Stimulated activated naive CD8-positive, alpha-beta T cell treated with anti-CD3 and anti-CD28 coated beads, Interleukin-15, Interleukin-2, amounts not matched to agents 100 U/mL and 50 U/mL, for 24 hours (primary cell): ENCODE measurements at regions not wholly inside any gene's neighbourhood (a gene's known extent, or its start where the extent isn't known, plus 50 kb on each side); places are given as distances from the start of the nearest gene placed in this dataset.
"Not testable (repeated sequence)": the region's sequence is repeated elsewhere in the genome, so short reads cannot be mapped to it uniquely, and the experiment has no call there.

Source experiments
- ATAC-seq: fragments of 150-1000 bp; cut with Tn5 transposase; one replicate; pipeline ENCODE4 v1.10.0; 2021
- DNase-seq: peaks from one replicate; pipeline ENCODE4 v3.0.0; 2021

- no peak for ATAC-seq
- DNase-seq: no peak
Measured at GRCh38 chr5:94025788-94026473, 284.5 kb upstream of the POU5F2 start.

DNA sequence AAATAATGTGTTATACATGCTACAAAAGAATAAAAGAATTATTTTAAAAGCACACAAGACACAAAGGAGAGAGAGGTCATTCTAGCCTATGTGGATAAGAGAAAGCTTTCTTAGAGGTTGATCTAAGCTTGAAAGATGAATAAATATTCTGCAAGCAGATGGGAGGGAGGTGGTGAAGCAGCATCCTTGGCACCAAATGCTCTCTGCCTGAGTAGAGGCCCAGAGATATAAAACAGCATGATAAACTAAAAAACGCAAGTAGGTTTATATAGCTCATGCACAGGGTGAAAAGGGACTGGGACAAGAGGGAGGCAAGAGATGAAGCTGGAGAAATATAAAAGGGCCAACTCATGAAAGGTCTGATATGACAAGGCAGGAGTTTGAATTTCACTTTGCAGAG, 283.2 kb upstream of the POU5F2 start:
- no peak for ATAC-seq

GRCh38 chr5:94024101-94024500, 282.7 kb upstream of the POU5F2 start:
- DNase-seq (no peak), ATAC-seq (no peak)

More for the DNA sequence above, 283.2 kb upstream of the POU5F2 start:
- DNase-seq: no peak

DNA sequence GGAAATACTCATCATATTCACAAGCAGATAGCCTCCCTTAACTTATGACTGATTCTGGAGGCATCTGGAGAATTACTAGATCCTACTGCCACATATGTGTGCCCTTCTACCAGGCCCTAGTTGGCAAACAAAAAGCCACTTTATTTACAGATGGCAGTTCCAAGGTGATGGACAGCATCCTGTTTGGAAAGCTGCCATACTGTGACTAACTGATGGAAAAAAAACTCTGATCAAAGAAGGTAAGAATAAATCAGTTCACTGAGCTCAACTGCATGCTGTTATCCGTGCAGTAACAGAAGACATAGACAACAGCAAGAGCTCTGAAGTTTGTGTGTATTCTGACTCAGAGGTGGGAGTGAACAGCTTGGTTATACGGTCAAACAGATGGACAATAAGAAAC, 279.8 kb upstream of the POU5F2 start:
- no peak for DNase-seq
- ATAC-seq: no peak

GRCh38 chr5:94017579-94017978, 276.2 kb upstream of the POU5F2 start:
- ATAC-seq (no peak), DNase-seq (no peak)

DNA sequence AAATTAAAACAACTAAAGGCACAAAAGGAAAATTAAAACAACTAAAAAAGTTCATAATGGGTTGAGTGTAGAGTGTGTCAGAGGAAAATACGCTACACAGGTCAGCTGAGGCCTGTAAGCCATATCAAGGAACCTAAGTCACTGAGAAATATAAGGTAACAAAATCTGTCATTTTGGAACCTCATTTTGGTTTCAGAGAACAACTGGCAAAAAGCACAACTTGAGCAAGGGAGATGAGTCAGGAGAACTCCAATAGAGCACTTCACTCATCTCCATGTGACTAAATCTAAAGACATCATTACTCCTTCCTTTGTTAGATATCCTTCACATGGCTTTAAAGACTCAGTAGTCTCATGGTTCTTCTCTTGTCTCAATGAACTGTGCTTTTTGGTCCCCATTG, 269.4 kb upstream of the POU5F2 start:
- no peak for DNase-seq
- ATAC-seq: no peak

DNA sequence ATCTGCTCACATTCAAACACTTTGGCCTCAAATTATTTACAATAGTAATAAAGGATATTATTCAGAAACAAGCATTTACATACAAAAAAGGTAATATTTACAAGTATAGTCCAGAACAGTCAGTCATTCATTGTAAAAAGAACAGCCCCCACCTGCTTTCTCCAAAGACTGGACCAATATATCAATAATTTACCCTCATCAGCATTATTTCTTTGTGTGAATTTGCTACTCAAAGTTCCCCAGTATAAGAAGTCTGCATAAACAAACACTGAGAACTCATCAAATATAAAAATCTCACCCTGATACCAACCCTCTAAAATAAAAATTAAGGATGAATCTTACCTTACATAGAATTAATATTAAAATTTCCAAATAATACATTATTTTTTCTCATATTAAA, 267.8 kb upstream of the POU5F2 start:
- no peak for ATAC-seq
- DNase-seq: no peak

DNA sequence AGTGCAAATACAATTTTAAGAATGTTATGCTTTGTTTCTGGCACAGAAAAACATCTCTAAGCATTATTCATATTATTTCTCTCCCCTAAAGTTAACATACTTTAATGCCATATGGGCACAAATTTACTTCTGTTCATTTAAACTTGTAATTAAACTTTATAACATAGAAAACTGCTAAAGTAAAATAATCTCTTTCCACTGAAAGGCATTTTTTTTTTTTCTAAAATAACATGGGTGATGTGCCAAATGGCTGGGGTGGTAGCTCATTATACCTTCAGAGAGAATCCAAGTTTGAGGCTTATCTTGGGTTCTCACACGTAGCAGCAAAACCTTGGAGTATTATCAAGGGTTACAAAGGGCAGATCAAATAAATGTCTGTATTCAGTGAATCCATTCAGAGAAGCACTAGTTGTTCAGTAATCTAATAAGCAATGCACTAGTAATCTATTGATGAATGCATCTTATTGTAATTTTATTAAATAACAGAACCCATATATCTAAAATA, 257.6 kb upstream of the POU5F2 start:
- no peak for ATAC-seq
- no peak for DNase-seq

GRCh38 chr5:93997562-93997961, 256.2 kb upstream of the POU5F2 start:
- no peak for ATAC-seq
- no peak for DNase-seq

- DNase-seq (no peak), ATAC-seq (no peak)
Measured at GRCh38 chr5:93995126-93995621, 253.8 kb upstream of the POU5F2 start.

DNA sequence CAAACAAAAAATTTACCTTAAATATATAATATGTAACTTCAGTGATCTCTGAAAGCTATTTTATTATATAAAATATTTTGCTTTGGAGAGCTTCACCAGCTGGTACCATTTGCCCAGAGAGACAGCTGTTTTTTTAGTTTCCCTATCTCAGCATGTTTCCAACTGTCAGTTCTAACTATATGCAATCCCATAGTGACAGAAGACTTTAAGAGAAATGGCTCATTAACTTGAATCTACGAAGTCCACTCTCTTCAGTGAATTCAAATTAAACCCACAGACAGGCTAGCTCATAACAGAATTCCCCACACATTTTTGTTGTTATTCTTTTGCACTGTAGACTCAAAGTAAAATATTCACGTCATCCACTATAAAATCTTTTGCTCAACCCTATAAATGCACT, 251.8 kb upstream of the POU5F2 start:
- no peak for ATAC-seq

DNA sequence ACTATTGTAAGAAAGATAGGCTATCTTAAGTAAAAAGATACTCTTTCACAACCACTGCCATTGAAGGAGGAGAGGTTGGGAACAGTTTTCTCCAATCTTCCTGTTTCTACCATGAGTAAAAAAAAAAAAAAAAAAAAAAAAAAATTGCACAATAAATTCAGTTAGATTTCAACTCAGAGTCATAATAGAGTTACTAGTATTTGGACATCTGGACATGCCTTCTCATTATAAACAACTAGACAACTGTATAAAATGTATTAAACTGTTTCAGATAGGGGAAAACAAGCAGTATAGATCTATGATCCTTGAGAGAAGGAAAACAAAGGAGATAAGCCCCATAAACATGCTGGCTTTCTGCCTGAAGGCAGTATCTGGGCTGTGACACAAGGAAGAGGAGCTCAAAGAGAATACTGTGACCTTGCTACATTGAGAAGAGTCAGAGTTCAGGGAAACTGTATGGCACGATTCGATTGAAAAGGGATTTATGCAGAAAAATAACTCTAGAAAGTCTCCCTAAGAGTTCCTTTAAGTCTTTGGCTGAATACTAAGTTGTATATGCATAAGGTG, 249.2 kb upstream of the POU5F2 start:
- ATAC-seq: no peak

More for the DNA sequence above, 251.8 kb upstream of the POU5F2 start:
- DNase-seq: no peak

DNA sequence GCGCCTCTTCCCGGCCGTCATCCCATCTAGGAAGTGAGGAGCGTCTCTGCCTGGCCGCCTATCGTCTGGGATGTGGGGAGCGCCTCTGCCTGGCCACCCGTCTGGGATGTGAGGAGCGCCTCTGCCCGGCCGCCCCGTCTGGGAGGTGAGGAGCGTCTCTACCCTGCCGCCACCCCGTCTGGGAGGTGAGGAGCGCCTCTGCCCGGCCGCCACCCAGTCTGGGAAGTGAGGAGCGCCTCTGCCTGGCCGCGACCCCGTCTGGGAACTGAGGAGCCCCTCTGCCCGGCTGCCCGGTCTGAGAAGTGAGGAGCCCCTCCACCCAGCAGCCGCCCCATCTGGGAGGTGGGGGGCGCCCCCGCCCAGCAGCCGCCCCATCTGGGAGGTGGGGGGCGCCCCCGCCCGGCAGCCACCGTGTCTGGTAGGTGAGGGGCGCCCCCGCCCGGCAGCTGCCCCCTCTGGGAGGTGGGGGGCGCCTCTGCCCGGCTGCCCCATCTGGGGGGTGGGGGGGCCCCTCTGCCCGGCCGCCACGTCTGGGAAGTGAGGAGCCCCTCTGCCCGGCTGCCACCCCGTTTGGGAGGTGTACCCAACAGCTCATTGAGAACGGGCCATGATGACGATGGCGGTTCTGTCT, 244.7 kb upstream of the POU5F2 start:
- ATAC-seq, DNase-seq: not testable (repeated sequence)

More for the DNA sequence above, 249.2 kb upstream of the POU5F2 start:
- DNase-seq: no peak

- ATAC-seq: no peak
- no peak for DNase-seq
Measured at GRCh38 chr5:93978222-93978621, 236.8 kb upstream of the POU5F2 start.

GRCh38 chr5:93967923-93968322, 226.5 kb upstream of the POU5F2 start:
- DNase-seq (no peak), ATAC-seq (no peak)

GRCh38 chr5:93964421-93964820, 223.0 kb upstream of the POU5F2 start:
- no peak for ATAC-seq
- DNase-seq: no peak

DNA sequence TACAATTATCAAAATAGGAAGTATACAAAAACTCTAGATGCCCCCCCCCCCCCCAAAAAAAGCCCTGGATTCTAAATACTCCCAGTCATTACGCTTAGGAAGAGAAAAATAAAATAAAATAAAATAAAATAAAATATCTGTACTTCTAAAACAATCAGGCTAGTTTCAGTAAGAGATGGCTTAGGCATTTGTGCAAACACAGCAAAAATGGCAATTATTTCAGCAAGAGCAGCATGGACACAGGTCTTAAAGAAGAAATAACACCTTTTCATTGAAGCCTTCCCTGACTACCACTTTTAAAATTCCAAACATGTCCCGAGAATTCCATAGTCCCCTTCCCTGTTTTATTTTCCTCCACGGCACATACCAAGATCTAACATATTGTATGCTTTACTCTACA, 218.6 kb upstream of the POU5F2 start:
- ATAC-seq (no peak), DNase-seq (no peak)

GRCh38 chr5:93956006-93956405, 214.6 kb upstream of the POU5F2 start:
- DNase-seq: no peak

GRCh38 chr5:93954421-93955069, 213.1 kb upstream of the POU5F2 start:
- DNase-seq (no peak), ATAC-seq (no peak)

More at GRCh38 chr5:93956006-93956405, 214.6 kb upstream of the POU5F2 start:
- ATAC-seq: no peak

DNA sequence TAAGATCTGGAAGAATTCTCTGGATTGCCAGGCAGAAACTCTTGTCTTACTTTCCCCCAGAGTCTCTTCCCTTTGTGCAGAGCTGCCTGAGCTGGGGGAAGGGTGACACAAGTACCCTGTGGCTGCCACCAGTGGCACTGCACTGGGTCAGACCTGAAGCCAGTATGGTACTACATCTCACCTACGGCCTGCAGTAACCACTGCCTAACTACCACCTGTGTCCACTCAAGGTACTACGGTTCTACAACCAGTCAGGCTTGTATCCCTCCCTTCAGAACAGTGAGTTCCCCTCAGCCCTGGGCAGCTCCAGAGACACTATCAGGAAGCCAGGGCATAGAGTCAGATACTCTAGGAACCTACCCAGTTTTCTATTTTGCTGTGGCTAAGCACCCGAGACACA, 212.0 kb upstream of the POU5F2 start:
- DNase-seq (no peak), ATAC-seq (no peak)

- ATAC-seq: no peak
- no peak for DNase-seq
Measured at GRCh38 chr5:93941897-93942296, 200.5 kb upstream of the POU5F2 start.

DNA sequence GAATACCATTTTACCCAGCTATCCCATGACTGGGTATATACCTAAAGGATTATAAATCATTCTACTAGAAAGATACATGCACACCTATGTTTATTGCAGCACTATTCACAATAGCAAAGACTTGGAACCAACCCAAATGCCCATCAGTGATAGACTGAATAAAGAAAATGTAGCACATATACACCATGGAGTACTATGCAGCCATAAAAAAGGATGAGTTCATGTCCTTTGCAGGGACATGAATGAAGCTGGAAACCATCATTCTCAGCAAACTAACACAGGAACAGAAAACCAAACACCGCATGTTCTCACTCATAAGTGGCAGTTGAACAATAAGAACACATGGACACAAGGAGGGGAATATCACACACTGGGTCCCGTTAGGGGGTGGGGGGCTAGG, 191.9 kb upstream of the POU5F2 start:
- not testable (repeated sequence) for ATAC-seq, DNase-seq

DNA sequence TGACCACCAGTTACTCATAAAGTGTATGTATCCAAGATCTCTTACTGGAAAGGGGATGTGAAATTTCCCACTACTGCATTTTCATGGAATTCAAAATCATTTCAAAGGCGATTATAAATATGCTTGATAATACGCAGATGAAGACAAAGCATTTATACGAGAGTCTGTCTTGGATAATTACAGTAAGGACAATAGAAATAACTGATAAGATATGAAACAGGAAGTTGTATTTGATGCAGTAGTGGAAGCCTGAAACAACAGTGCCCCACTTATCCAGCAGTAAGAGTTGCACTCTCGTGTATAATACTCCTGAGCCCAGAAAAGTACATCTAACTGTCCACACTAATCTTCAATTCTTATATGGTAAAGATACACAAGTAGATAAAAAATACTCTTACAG, 188.7 kb upstream of the POU5F2 start:
- DNase-seq (no peak), ATAC-seq (no peak)
